ENCODE measurements at regions not wholly inside any gene's neighbourhood (a gene's known extent, or its start where the extent isn't known, plus 50 kb on each side); places are given as distances from the start of the nearest gene placed in this dataset.

DNA sequence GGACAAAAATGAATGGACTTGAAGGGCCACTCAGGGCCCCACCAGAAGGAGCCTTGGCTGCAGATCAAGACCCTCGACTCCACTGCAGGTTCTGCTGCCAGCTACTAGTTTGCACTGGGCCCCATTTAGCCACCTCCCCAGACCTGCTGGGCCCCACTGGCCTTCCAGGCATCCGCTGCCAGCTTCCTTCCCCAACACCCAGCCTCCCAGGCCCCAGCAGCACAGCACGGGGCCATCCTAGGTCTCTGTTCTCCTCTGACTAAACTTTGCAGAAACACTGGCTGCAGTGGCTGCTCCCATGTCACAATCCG, 277.4 kb upstream of the KLF14 start:
- TF ChIP-seq, protein P1, sequence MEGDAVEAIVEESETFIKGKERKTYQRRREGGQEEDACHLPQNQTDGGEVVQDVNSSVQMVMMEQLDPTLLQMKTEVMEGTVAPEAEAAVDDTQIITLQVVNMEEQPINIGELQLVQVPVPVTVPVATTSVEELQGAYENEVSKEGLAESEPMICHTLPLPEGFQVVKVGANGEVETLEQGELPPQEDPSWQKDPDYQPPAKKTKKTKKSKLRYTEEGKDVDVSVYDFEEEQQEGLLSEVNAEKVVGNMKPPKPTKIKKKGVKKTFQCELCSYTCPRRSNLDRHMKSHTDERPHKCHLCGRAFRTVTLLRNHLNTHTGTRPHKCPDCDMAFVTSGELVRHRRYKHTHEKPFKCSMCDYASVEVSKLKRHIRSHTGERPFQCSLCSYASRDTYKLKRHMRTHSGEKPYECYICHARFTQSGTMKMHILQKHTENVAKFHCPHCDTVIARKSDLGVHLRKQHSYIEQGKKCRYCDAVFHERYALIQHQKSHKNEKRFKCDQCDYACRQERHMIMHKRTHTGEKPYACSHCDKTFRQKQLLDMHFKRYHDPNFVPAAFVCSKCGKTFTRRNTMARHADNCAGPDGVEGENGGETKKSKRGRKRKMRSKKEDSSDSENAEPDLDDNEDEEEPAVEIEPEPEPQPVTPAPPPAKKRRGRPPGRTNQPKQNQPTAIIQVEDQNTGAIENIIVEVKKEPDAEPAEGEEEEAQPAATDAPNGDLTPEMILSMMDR (IDR thresholded peaks at IDR 0.05; ENCODE audit: control extremely low read depth, extremely low read depth, low read depth, missing control alignments): no peak
- POLR2A ChIA-PET: no interaction called here
- CTCF ChIA-PET: interaction anchor here (1.2 to 2.0 kb wide), 4 partner anchors 16 to 115 kb away, joined by 3 to 11 read pairs (median 6); no protein-coding TSS in a partner anchor
- DNase-seq (ENCODE audit: extremely low spot score): no peak

DNA sequence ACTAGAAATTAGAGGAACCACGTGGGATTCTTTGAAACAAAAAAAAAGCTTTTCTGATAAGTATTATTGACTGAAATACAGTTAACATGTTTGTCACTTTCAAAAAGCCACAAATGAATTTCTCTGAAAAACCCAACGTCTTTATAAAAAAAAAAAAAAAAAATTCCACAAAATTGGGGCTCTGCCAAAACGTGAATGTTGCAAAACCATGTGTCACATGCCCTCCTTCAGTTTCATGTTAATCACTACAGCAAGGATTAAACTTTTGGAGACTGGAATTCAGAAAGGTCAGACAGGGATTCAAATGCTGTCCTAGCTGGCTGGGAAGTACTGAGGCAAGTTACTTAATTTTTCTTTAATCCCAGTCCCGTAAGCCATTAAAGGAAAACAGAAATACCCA, 278.0 kb upstream of the KLF14 start:
- TF ChIP-seq, protein P1 (IDR thresholded peaks at IDR 0.05; ENCODE audit: control extremely low read depth, extremely low read depth, low read depth, missing control alignments): no peak
- no peak for DNase-seq (ENCODE audit: extremely low spot score)
- POLR2A ChIA-PET: no interaction called here
- CTCF ChIA-PET: interaction anchor here (1.1 to 2.0 kb wide), 8 partner anchors 9 to 115 kb away, joined by 3 to 11 read pairs (median 6); no protein-coding TSS in a partner anchor

DNA sequence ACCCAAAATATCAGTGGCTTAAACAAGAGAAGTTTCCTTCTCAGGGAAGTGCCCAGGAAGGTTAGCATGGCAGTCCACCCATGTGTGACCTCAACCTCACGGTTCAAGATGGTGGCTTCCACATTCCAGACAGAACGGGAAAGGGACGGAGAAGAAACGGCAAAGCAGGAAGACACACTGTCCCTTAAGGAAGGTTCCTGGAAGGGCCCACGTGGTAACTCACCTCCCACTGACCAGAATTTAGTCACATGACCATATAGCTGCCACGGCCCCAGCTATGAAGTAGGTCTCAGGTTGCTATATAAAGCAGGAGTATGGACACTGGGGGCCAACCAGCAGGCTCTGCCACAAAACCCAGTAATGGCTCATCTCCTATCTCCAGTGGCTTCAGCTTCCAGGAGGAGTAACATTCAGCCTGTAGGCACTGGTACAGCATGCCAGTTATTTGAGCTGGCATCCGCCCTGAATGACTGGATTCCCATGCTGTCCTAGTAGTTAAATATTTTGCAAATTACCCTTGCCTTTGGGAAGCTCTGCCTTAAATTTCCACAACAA, 278.5 kb upstream of the KLF14 start:
- CTCF ChIA-PET: interaction anchor here (0.7 to 2.0 kb wide), 9 partner anchors 9 to 116 kb away, joined by 3 to 11 read pairs (median 3); no protein-coding TSS in a partner anchor
- POLR2A ChIA-PET: interaction anchor here (0.5 kb wide), 1 partner anchor 28 kb away, joined by 3 read pairs; no protein-coding TSS in a partner anchor
- TF ChIP-seq, protein P1 (IDR thresholded peaks at IDR 0.05; ENCODE audit: control extremely low read depth, extremely low read depth, low read depth, missing control alignments): no peak

DNA sequence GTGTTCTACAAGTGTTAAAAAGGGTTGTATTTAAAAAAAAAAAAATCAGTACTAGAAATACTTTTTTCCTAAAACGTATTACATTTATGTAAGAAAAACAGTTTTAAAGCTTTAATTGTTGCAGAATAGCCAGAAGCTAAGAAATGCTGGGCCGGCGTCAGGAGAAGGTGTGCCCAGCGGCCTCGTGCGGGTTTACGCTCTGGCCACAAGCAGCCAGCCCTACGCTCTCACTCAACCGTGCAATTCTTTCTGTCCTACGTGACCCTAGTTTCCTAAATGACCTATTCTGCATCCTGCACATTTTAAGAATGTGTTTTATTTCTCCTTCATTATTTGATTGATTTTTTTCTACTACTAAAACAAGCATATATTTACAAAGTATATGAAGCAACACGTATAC, 279.7 kb upstream of the KLF14 start:
- POLR2A ChIA-PET: no interaction called here
- TF ChIP-seq, protein P1 (IDR thresholded peaks at IDR 0.05; ENCODE audit: control extremely low read depth, extremely low read depth, low read depth, missing control alignments): no peak
- CTCF ChIA-PET: interaction anchor here (0.9 to 1.3 kb wide), 4 partner anchors 10 to 31 kb away, joined by 3 to 7 read pairs (median 4); no protein-coding TSS in a partner anchor
- no peak for DNase-seq (ENCODE audit: extremely low spot score)

More for the DNA sequence above, 278.5 kb upstream of the KLF14 start:
- DNase-seq (ENCODE audit: extremely low spot score): no peak

DNA sequence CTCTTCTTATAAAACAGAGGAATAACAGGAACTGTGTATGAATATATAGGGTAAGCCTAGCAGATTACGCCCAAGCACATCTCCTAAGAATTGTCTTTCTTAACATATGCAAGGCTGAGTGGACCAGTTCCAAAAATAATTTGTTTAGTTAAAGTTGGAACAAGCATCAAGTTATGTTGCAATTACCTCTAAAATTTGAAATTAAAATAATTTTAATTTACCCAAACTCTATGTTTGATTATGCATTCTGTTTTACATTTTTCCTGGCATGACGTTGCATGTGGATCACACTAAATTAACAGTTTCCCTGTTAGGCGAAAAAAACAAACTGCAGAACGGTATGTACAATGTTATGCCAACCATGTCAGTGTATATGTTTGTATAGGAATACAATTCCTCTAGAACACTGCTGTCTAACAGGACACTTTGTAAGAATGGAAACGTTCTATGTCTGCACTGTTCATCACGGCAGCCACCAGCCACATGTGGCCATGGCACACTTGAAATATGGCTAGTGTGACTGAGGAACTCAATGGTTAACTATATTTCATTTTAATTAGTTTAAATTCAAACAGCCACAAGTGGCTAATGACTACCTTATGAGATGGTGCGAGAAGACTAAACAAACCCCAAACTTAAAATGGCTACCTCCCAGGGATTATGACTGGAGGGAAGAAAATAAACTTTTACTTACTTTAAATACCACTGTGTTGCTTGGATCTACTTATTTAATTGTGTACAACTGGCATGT, 281.1 kb upstream of the KLF14 start:
- TF ChIP-seq, protein P1 (IDR thresholded peaks at IDR 0.05; ENCODE audit: control extremely low read depth, extremely low read depth, low read depth, missing control alignments): no peak
- no peak for DNase-seq (ENCODE audit: extremely low spot score)
- POLR2A ChIA-PET: no interaction called here
- CTCF ChIA-PET: interaction anchor here (0.9 to 1.5 kb wide), 2 partner anchors 12 to 25 kb away, joined by 3 to 4 read pairs; no protein-coding TSS in a partner anchor

DNA sequence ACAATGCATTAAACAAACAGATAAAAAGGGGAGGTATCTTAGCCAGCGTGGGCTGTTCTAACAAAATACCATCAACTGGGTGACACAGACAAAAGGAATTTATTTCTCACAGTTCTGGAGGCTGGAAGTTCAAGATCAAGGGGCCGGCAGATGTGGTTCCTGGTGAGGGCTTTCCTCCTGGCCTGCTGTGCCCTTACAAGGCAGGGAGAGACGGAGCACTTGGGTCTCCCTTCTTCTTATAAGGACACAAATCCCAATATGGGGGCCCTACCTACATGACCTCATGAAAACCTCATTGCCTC, 281.6 kb upstream of the KLF14 start:
- ChIA-PET CTCF (interaction anchor here (1.5 to 2.7 kb wide), 2 partner anchors 11 to 34 kb away, joined by 3 to 11 read pairs; no protein-coding TSS in a partner anchor), POLR2A (no interaction called here)
- TF ChIP-seq, protein P1 (IDR thresholded peaks at IDR 0.05; ENCODE audit: control extremely low read depth, extremely low read depth, low read depth, missing control alignments): no peak
- DNase-seq (ENCODE audit: extremely low spot score): no peak
